ENCODE measurements at regions not wholly inside any gene's neighbourhood (a gene's known extent, or its start where the extent isn't known, plus 50 kb on each side); places are given as distances from the start of the nearest gene placed in this dataset.

GRCh38 chr2:200013906-200014305 lies 58.5 kb downstream of the MAIP1 start:
- DNase-seq (ENCODE audit: low read depth), result no peak

GRCh38 chr2:200021449-200022114 lies 66.2 kb downstream of the MAIP1 start:
- no peak for DNase-seq (ENCODE audit: low read depth)

GRCh38 chr2:200022511-200022910 lies 67.1 kb downstream of the MAIP1 start:
- no peak for DNase-seq (ENCODE audit: low read depth)

GRCh38 chr2:200023570-200023969 lies 68.2 kb downstream of the MAIP1 start:
- no peak for DNase-seq (ENCODE audit: low read depth)

GRCh38 chr2:200025717-200026116 lies 70.3 kb downstream of the MAIP1 start:
- DNase-seq (ENCODE audit: low read depth), result peak; percentile 17

GRCh38 chr2:200026332-200027230 lies 71.2 kb downstream of the MAIP1 start:
- no peak for DNase-seq (ENCODE audit: low read depth)

GRCh38 chr2:200028998-200029397 lies 73.6 kb downstream of the MAIP1 start:
- DNase-seq (ENCODE audit: low read depth), result no peak

GRCh38 chr2:200032895-200033294 lies 77.5 kb downstream of the MAIP1 start:
- DNase-seq (ENCODE audit: low read depth), result no peak

GRCh38 chr2:200033929-200034328 lies 78.5 kb downstream of the MAIP1 start:
- no peak for DNase-seq (ENCODE audit: low read depth)

- no peak for DNase-seq (ENCODE audit: low read depth)
These were observed 79.4 kb downstream of the MAIP1 start for GRCh38 chr2:200034816-200035215.

- DNase-seq (ENCODE audit: low read depth), result no peak
These were observed 84.6 kb downstream of the MAIP1 start for GRCh38 chr2:200039724-200040650.

GRCh38 chr2:200040831-200041230 lies 85.4 kb downstream of the MAIP1 start:
- no peak for DNase-seq (ENCODE audit: low read depth)

GRCh38 chr2:200041639-200042038 lies 86.3 kb downstream of the MAIP1 start:
- DNase-seq (ENCODE audit: low read depth), result no peak

GRCh38 chr2:200042102-200042735 lies 86.8 kb downstream of the MAIP1 start:
- peak; percentile 74 for DNase-seq (ENCODE audit: low read depth)

- peak; percentile 66 for DNase-seq (ENCODE audit: low read depth)
These were observed 87.6 kb downstream of the MAIP1 start for GRCh38 chr2:200042944-200043343.

- DNase-seq (ENCODE audit: low read depth), result no peak
These were observed 89.1 kb downstream of the MAIP1 start for GRCh38 chr2:200044453-200044852.

- no peak for DNase-seq (ENCODE audit: low read depth)
These were observed 93.0 kb downstream of the MAIP1 start for GRCh38 chr2:200048421-200048820.

- no peak for DNase-seq (ENCODE audit: low read depth)
These were observed 93.7 kb downstream of the MAIP1 start for GRCh38 chr2:200049086-200049485.

GRCh38 chr2:200050921-200051610 lies 95.7 kb downstream of the MAIP1 start:
- DNase-seq (ENCODE audit: low read depth), result no peak

- DNase-seq (ENCODE audit: low read depth), result no peak
These were observed 96.2 kb downstream of the MAIP1 start for GRCh38 chr2:200051611-200051945.

GRCh38 chr2:200052627-200053026 lies 97.2 kb downstream of the MAIP1 start:
- no peak for DNase-seq (ENCODE audit: low read depth)

Measured in ELR (cell line).